ENCODE measurements at regions not wholly inside any gene's neighbourhood (a gene's known extent, or its start where the extent isn't known, plus 50 kb on each side); places are given as distances from the start of the nearest gene placed in this dataset.

GRCh38 chr4:12861422-12861821 lies 622.7 kb downstream of the RAB28 start:
- no peak for DNase-seq (ENCODE audit: low spot score)

DNA sequence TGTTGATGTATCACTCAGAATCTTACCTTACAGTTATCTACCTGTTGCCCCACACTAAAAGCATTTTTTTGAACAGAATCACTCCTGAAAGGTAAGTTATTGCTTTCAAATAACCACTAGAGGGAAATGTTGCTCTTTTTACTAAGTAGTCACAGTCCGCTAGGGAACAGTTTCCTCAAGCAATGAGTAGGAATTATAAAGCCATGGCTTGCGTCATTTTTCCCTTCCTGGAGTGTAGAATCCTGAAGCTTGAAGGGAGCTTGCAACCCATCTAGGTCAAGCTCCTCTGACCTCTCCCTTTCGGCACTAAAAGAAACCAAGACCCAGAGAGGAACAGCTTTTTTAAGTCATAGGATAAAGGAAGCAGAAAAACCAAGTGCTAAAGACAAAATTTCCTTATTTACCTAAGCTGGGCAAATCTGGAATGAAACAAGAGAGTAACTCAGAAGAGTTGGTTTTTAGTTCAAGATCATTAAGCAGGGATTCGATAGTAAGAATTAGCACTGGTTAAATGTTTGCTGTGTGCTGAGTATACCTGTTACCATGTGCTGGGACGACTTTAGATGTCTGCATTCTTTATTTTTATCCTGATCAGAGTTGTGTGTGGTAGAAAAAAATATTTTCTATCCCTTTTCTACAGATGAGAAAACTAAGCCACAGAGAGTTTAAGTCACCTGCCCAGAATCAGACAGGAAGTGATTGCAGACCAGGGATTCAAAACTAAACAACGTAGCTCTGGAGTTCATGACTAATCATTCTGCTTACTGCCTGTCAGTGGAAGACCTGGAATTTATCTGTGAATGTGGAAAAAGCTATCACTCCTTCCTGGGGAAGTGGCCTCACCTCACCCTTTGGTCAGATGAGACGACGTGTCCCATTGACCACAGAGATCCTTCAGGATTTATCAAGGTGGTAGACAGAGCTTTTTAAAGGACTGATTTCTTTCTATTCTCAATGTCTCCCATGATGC lies 631.5 kb downstream of the RAB28 start:
- DNase-seq (ENCODE audit: low spot score) = no peak

DNA sequence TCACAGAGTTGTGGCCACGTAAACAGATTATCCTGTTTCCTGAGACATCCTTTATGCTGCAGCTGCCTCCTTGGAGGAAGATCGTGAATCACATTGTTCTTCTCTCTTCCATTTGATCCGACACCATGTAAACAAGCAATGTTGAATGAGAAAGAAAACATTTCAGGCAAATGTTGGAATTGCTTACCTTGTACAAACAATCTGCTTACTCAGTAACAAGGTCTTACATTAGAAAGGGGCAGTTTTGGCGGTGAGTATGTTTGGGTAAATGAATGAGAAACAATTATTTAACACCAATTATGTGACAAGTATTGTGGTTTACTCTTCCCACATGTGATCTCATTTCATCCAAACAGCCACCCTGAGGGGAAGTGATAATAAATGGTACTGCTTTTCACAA lies 637.8 kb downstream of the RAB28 start:
- no peak for DNase-seq (ENCODE audit: low spot score)

DNA sequence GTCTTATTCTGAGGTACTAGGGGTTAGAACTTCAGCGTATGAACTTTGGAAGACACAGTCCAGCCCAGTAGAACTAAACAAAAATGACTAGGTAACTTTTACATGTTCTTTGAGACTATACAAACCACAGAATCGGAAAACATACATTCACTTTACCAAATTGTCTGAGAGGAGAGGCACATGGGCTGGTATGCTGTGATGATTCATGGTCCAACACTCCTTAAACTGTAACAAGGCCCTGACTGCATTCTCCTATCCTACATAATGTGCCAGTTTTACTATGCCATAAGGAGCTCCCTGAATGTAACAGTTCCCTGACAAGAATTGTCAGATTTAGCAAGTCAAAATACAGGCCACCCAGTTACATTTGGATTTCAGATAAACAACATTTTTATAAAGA lies 640.0 kb downstream of the RAB28 start:
- no peak for DNase-seq (ENCODE audit: low spot score)

GRCh38 chr4:12827966-12828365 lies 656.2 kb downstream of the RAB28 start:
- no peak for DNase-seq (ENCODE audit: low spot score)

GRCh38 chr4:12791536-12791935 lies 692.6 kb downstream of the RAB28 start:
- no peak for DNase-seq (ENCODE audit: low spot score)

DNA sequence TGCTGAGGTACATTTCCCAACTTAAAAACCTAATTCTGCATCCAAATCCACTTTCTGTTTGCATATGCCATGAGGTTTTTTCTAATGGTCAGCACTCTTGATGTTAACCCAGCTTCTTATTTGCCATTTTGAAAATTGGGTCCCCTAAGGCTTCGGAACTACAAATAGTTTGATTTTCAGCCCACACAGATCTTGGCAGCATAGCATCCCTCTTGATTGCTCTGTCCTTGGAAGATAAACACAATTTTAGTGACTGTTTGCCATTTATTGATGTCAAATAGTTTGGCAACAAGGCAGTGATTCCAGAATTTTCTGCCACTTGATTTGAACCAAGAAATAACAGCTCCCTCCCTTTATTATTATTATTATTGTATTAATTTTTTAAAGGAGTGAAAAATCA lies 696.9 kb downstream of the RAB28 start:
- no peak for DNase-seq (ENCODE audit: low spot score)

DNA sequence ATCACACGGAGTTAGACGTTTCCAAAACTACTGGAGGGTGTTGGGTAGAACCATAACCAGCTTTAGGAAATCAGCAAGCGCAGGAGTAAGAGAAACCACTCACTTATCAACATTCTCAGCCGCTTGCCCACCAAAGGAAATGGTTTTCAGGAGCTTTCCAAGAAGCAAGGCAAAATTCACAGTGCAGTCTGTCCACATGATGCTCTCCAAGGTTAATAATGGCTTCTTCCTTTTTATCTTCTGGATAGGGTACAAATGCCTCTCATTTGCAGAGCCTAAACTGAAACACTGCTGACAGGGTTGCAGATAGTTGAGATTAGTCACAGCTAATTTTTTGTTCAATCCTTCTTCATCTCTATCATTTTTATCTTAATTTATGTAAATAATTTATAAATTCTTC lies 705.4 kb downstream of the RAB28 start:
- no peak for DNase-seq (ENCODE audit: low spot score)

- no peak for DNase-seq (ENCODE audit: low spot score)
Measured at GRCh38 chr4:12778191-12778590, 705.9 kb downstream of the RAB28 start.

DNA sequence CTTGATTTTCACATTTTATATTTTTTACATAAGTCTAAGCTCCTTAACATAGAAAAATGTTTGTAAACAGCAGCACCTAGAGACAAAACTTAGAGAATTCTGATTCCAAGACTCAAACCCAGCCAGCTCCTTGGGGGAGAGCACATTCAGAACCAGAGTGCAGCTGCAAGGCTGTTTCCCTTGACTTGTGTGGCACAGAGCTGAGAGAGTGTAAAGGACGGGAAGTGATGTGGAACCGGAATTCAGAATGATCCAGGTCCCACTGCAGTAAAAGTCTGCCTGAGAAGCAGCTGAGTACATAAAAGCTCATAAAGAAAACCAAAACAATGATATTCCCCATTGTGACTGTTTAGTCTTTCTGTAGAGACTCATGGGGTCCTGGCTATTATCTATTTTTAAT lies 713.8 kb downstream of the RAB28 start:
- no peak for DNase-seq (ENCODE audit: low spot score)

DNA sequence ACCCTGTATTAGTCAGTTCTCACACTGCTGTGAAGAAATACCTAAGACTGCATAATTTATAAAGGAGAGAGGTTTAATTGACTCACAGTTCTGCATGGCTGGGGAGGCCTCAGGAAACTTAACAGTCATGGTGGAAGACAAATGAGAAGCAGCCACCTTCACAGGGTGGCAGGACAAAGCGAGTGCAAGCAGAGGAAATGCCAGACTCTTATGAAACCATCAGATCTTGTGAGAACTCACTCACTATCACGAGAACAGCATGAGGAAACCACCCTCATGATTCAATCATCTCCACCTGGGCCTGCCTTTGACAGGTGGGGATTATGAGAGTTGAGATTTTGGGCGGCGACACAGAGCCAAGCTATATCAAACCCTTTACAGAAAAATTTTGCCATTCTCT lies 722.4 kb downstream of the RAB28 start:
- DNase-seq (ENCODE audit: low spot score) = no peak

GRCh38 chr4:12747154-12747553 lies 737.0 kb downstream of the RAB28 start:
- no peak for DNase-seq (ENCODE audit: low spot score)

DNA sequence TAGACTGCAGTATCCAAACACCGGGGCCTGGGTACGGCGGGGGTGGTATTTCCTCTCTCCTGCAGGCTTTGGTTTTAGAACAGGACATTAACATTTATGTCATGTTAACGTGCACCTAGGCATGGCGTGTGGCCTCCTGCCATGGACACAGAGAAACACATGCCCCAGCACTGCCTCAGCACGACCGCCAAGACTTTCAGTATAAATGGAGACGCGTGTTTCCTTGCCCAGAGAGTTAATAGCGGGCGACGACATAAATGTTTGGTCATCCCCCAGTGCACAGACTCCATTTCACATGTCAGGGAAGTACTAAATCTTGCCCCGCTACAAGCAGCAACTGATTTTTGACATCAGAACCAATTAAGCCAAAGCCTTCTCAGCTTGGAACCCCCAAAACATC lies 737.9 kb downstream of the RAB28 start:
- no peak for DNase-seq (ENCODE audit: low spot score)

- DNase-seq (ENCODE audit: low spot score) = no peak
Measured at GRCh38 chr4:12734586-12734985, 749.6 kb downstream of the RAB28 start.

GRCh38 chr4:12729384-12729783 lies 754.8 kb downstream of the RAB28 start:
- DNase-seq (ENCODE audit: low spot score) = no peak

DNA sequence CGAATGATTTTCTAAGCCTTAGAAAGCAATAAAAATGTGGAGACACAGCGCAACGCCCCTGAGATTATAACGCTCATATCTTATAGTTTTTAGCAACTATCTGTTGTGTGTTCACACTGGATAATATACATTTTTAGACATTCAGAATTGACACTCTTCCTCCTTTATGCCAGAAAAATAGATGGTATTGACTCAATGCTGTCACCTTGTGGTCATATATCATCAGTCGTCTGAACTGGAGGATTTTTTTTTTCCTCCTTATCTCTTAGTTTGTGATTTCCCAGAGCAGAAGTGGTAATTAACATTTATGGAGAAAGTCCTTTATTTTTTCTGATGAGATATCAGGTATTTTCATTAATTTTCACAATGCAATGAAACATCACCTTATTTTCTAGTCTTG lies 759.6 kb downstream of the RAB28 start:
- DNase-seq (ENCODE audit: low spot score) = no peak

DNA sequence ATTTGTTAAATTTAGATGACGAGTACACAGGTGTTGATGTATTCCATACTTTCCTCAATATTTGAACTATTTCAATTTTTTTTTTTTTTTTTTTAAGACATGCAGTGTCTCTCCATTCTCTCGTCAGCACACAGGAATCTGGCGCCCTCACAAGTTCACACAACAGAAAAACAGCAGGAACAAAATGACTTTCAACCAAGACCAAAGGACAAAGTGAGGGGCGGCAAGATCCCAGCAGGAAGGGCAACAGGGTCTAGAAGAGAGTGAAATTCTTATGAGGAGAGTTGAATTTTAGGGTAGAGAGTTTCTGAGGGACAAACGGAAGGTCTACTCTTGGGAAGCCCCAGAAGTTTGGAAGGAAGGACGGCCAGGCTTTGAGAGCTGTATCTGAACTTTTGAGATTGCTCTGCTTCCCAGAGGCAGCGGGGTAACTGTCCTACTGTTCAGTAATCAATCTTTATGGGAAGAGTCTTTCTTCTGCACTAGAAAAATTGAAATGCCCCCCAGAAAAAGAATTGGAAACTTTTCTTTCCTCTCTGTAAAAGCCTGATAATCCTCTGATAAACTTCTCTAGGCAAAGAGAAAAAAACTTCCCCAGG lies 760.2 kb downstream of the RAB28 start:
- no peak for DNase-seq (ENCODE audit: low spot score)

- no peak for DNase-seq (ENCODE audit: low spot score)
Measured at GRCh38 chr4:12716896-12717295, 767.2 kb downstream of the RAB28 start.

DNA sequence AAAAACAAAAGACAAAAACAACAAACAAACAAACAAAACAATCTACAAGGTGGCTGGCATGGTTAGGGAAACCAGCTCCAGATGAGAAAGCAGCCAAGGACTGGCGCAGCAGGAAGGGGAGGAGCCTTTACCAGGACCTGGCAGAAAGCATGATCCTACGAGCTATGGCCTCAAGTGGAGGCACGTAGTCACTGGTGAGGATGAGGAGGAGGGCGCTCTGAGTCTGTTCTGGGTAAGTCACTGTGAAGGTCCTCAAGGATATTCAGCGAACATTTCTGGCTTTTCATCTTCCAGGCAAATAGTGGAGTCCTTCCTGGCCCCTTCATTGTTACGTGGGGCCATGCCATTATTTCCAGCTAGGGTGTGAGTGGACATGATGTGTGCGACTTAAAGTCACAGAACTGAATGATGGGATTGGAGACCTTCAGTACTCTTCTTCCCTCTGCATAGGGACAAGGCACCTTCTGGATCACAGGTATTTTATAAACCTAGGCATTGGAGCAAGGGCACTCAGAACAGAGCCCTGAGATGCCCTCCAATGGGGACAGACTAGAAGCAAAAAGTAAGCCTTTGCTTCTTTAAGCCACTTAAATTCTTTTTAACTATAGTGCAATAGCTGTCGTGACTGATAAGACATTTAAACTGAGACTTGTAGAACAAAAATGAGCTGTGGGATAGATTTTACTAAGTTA lies 771.3 kb downstream of the RAB28 start:
- no peak for DNase-seq (ENCODE audit: low spot score)

GRCh38 chr4:12707381-12708175 lies 776.6 kb downstream of the RAB28 start:
- DNase-seq (ENCODE audit: low spot score) = no peak

DNA sequence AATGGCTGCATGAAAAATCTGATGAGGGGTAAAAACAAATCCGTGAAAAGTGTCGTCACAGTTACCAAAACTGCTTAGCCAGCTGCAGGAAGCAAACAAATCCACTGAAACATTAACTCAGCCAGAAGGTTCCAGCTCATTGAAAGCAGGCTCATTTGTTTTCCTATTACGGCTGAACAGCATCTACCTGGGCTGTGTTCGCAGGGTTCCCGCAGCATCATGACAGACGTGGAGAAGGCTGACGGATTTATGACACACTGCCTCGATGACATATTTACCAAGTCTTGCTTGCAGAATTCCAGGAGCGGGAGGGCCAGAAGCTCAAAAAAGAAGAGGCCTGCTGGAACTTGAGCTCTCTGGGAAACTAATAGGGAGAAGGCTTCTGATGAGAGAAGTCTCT lies 781.1 kb downstream of the RAB28 start:
- no peak for DNase-seq (ENCODE audit: low spot score)

GRCh38 chr4:12701384-12701783 lies 782.8 kb downstream of the RAB28 start:
- no peak for DNase-seq (ENCODE audit: low spot score)
